ENCODE measurements at regions not wholly inside any gene's neighbourhood (a gene's known extent, or its start where the extent isn't known, plus 50 kb on each side); places are given as distances from the start of the nearest gene placed in this dataset.

DNA sequence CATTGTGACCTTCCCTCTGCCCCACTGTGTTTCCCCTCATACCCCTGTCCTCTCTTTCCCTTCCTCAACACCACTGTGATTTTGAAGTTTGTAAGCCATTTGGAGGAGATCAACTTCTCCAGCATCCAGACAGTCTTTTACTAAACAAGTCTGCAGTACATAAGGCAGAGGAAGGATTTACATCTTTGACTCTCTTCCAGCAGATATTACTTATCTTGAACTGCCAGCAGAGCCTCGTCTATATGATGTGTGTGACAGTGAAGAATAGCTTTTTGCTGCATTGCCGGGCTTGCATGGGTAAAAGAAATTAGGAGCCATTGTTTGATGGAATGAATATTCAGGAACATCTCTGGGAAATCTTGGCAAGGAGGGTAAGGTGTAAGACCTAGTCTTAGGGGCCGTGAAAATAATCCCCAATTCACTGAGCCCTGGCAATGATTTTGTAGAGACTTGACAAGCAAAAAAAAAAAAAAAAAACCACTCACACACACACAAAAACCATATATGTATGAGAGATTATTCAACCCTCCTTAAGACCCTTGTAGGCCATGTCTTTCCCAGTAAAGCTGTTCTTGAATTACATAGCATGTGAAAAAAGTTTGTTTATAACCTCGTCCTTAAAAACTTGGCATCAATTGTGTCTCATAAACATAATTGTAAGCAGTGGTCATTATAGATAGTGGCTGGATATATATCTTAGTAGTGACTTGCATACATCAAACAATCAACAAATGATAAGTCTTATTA lies 903.9 kb downstream of the CDH11 start:
- H3K4me3 ChIP-seq (ENCODE audit: low read length in 2 of 2): no peak overlapping the region
- H3K4me1 ChIP-seq (ENCODE audit: control insufficient read depth, insufficient read depth, low read length): no peaks in the 10 kb centered on the region
- H3K9me3 ChIP-seq (ENCODE audit: control insufficient read depth in 2 of 2, low read length in 2 of 2): no peaks in the 10 kb centered on the region
- no peaks in the 10 kb centered on the region for H3K27me3 ChIP-seq (ENCODE audit: control insufficient read depth in 1 of 2, insufficient read depth in 2 of 2, low read length in 2 of 2)
- no peak overlapping the region for H3K27ac ChIP-seq (ENCODE audit: low read length)
- no peak overlapping the region for H3K9ac ChIP-seq (ENCODE audit: low read length in 2 of 2)
- H3K36me3 ChIP-seq (ENCODE audit: control insufficient read depth in 2 of 2, insufficient read depth in 2 of 2, low read length in 2 of 2): no peaks in the 10 kb centered on the region

- H3K4me1 ChIP-seq (ENCODE audit: control insufficient read depth, insufficient read depth, low read length): no peaks in the 10 kb centered on the region
- H3K4me3 ChIP-seq (ENCODE audit: low read length in 2 of 2): no peak overlapping the region
- H3K9ac ChIP-seq (ENCODE audit: low read length in 2 of 2): no peak overlapping the region
- no peak overlapping the region for H3K27ac ChIP-seq (ENCODE audit: low read length)
- no peaks in the 10 kb centered on the region for H3K27me3 ChIP-seq (ENCODE audit: control insufficient read depth in 1 of 2, insufficient read depth in 2 of 2, low read length in 2 of 2)
- H3K9me3 ChIP-seq (ENCODE audit: control insufficient read depth in 2 of 2, low read length in 2 of 2): no peaks in the 10 kb centered on the region
- H3K36me3 ChIP-seq (ENCODE audit: control insufficient read depth in 2 of 2, insufficient read depth in 2 of 2, low read length in 2 of 2): no peaks in the 10 kb centered on the region
Measured at GRCh38 chr16:64215730-64216129, 906.1 kb downstream of the CDH11 start.

GRCh38 chr16:64211331-64211730 lies 910.5 kb downstream of the CDH11 start:
- no peak overlapping the region for H3K4me3 ChIP-seq (ENCODE audit: low read length in 2 of 2)
- H3K27ac ChIP-seq (ENCODE audit: low read length): no peak overlapping the region
- H3K4me1 ChIP-seq (ENCODE audit: control insufficient read depth, insufficient read depth, low read length): no peaks in the 10 kb centered on the region
- H3K27me3 ChIP-seq (ENCODE audit: control insufficient read depth in 1 of 2, insufficient read depth in 2 of 2, low read length in 2 of 2): no peaks in the 10 kb centered on the region
- no peak overlapping the region for H3K9ac ChIP-seq (ENCODE audit: low read length in 2 of 2)
- no peaks in the 10 kb centered on the region for H3K9me3 ChIP-seq (ENCODE audit: control insufficient read depth in 2 of 2, low read length in 2 of 2)
- H3K36me3 ChIP-seq (ENCODE audit: control insufficient read depth in 2 of 2, insufficient read depth in 2 of 2, low read length in 2 of 2): no peaks in the 10 kb centered on the region

GRCh38 chr16:64206862-64207261 lies 915.0 kb downstream of the CDH11 start:
- Histone ChIP-seq H3K36me3 (ENCODE audit: control insufficient read depth in 2 of 2, insufficient read depth in 2 of 2, low read length in 2 of 2) (no peaks in the 10 kb centered on the region), H3K9ac (ENCODE audit: low read length in 2 of 2) (no peak overlapping the region), H3K4me3 (ENCODE audit: low read length in 2 of 2) (no peak overlapping the region), H3K4me1 (ENCODE audit: control insufficient read depth, insufficient read depth, low read length) (no peaks in the 10 kb centered on the region), H3K27ac (ENCODE audit: low read length) (no peak overlapping the region), H3K9me3 (ENCODE audit: control insufficient read depth in 2 of 2, low read length in 2 of 2) (no peaks in the 10 kb centered on the region), H3K27me3 (ENCODE audit: control insufficient read depth in 1 of 2, insufficient read depth in 2 of 2, low read length in 2 of 2) (no peaks in the 10 kb centered on the region)

- no peaks in the 10 kb centered on the region for H3K36me3 ChIP-seq (ENCODE audit: control insufficient read depth in 2 of 2, insufficient read depth in 2 of 2, low read length in 2 of 2)
- H3K27ac ChIP-seq (ENCODE audit: low read length): no peak overlapping the region
- no peaks in the 10 kb centered on the region for H3K9me3 ChIP-seq (ENCODE audit: control insufficient read depth in 2 of 2, low read length in 2 of 2)
- no peaks in the 10 kb centered on the region for H3K4me1 ChIP-seq (ENCODE audit: control insufficient read depth, insufficient read depth, low read length)
- no peak overlapping the region for H3K9ac ChIP-seq (ENCODE audit: low read length in 2 of 2)
- no peak overlapping the region for H3K4me3 ChIP-seq (ENCODE audit: low read length in 2 of 2)
- no peaks in the 10 kb centered on the region for H3K27me3 ChIP-seq (ENCODE audit: control insufficient read depth in 1 of 2, insufficient read depth in 2 of 2, low read length in 2 of 2)
Measured at GRCh38 chr16:64203126-64203525, 918.7 kb downstream of the CDH11 start.

GRCh38 chr16:64202571-64202970 lies 919.3 kb downstream of the CDH11 start:
- H3K9ac ChIP-seq (ENCODE audit: low read length in 2 of 2): no peak overlapping the region
- no peak overlapping the region for H3K27ac ChIP-seq (ENCODE audit: low read length)
- no peaks in the 10 kb centered on the region for H3K9me3 ChIP-seq (ENCODE audit: control insufficient read depth in 2 of 2, low read length in 2 of 2)
- H3K36me3 ChIP-seq (ENCODE audit: control insufficient read depth in 2 of 2, insufficient read depth in 2 of 2, low read length in 2 of 2): no peaks in the 10 kb centered on the region
- no peaks in the 10 kb centered on the region for H3K27me3 ChIP-seq (ENCODE audit: control insufficient read depth in 1 of 2, insufficient read depth in 2 of 2, low read length in 2 of 2)
- H3K4me3 ChIP-seq (ENCODE audit: low read length in 2 of 2): no peak overlapping the region
- H3K4me1 ChIP-seq (ENCODE audit: control insufficient read depth, insufficient read depth, low read length): no peaks in the 10 kb centered on the region

DNA sequence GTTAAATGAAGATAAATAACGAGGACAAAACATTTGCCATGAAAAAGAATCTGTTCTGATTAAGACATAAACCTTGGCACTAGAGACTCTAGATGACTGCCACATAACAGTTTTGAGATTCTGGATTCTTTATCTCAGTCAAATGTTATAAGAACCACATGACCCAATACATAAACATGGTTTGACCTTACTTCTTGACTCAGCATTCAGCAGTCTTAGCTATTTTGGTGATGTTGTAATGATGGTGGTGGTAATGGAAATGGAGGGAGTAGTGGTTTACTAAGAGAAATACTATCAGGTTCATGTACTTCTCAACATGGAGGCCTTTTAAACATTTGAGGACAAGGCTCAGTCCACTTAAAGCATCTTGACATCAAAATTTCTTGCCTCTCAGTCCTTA lies 925.4 kb downstream of the CDH11 start:
- H3K27me3 ChIP-seq (ENCODE audit: control insufficient read depth in 1 of 2, insufficient read depth in 2 of 2, low read length in 2 of 2): no peaks in the 10 kb centered on the region
- no peak overlapping the region for H3K27ac ChIP-seq (ENCODE audit: low read length)
- H3K9me3 ChIP-seq (ENCODE audit: control insufficient read depth in 2 of 2, low read length in 2 of 2): no peaks in the 10 kb centered on the region
- H3K36me3 ChIP-seq (ENCODE audit: control insufficient read depth in 2 of 2, insufficient read depth in 2 of 2, low read length in 2 of 2): no peaks in the 10 kb centered on the region
- H3K4me3 ChIP-seq (ENCODE audit: low read length in 2 of 2): no peak overlapping the region
- H3K4me1 ChIP-seq (ENCODE audit: control insufficient read depth, insufficient read depth, low read length): no peaks in the 10 kb centered on the region
- no peak overlapping the region for H3K9ac ChIP-seq (ENCODE audit: low read length in 2 of 2)

- no peaks in the 10 kb centered on the region for H3K4me1 ChIP-seq (ENCODE audit: control insufficient read depth, insufficient read depth, low read length)
- no peaks in the 10 kb centered on the region for H3K27me3 ChIP-seq (ENCODE audit: control insufficient read depth in 1 of 2, insufficient read depth in 2 of 2, low read length in 2 of 2)
- H3K27ac ChIP-seq (ENCODE audit: low read length): no peak overlapping the region
- no peak overlapping the region for H3K9ac ChIP-seq (ENCODE audit: low read length in 2 of 2)
- no peak overlapping the region for H3K4me3 ChIP-seq (ENCODE audit: low read length in 2 of 2)
- H3K36me3 ChIP-seq (ENCODE audit: control insufficient read depth in 2 of 2, insufficient read depth in 2 of 2, low read length in 2 of 2): no peaks in the 10 kb centered on the region
- H3K9me3 ChIP-seq (ENCODE audit: control insufficient read depth in 2 of 2, low read length in 2 of 2): no peaks in the 10 kb centered on the region
Measured at GRCh38 chr16:64185954-64186353, 935.9 kb downstream of the CDH11 start.

DNA sequence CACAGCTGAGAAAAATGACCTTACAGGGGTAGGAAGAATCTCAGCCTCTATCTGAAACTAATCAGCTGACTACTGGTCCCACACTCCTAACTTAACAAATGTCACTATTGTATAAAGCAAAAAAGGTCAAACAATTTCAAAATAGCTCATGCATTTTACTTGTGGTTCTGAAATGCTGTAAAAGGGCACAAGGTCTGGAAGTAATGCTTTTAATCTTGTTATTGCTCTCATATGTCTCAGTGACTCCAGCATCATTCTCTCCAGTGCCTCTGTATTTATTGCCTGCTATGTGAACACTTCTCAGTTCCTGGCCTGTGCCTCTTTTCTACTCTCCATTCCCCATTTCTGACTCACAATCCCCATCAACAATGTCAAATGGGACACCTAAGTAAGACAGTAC lies 937.7 kb downstream of the CDH11 start:
- no peaks in the 10 kb centered on the region for H3K36me3 ChIP-seq (ENCODE audit: control insufficient read depth in 2 of 2, insufficient read depth in 2 of 2, low read length in 2 of 2)
- no peak overlapping the region for H3K27ac ChIP-seq (ENCODE audit: low read length)
- no peaks in the 10 kb centered on the region for H3K9me3 ChIP-seq (ENCODE audit: control insufficient read depth in 2 of 2, low read length in 2 of 2)
- H3K27me3 ChIP-seq (ENCODE audit: control insufficient read depth in 1 of 2, insufficient read depth in 2 of 2, low read length in 2 of 2): no peaks in the 10 kb centered on the region
- H3K9ac ChIP-seq (ENCODE audit: low read length in 2 of 2): no peak overlapping the region
- no peaks in the 10 kb centered on the region for H3K4me1 ChIP-seq (ENCODE audit: control insufficient read depth, insufficient read depth, low read length)
- no peak overlapping the region for H3K4me3 ChIP-seq (ENCODE audit: low read length in 2 of 2)

DNA sequence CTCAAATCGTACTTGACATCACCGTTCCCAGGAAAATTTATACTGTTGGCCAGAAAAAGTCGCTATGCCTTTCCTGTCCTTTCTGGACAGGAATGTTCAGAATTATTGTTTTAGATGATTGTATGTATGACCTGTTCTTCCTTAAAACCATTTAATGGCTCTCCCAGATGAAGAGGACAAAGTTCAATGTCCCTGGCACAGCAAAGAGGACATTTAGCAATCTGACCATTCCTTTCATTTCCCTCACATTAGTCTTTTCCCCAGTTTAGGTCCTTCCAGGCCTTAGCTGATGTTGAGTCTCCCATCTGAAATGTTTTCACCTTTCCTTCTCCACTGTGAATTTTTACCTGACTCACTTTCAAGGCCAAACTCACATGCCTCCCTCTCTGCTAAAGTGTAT lies 938.9 kb downstream of the CDH11 start:
- H3K27me3 ChIP-seq (ENCODE audit: control insufficient read depth in 1 of 2, insufficient read depth in 2 of 2, low read length in 2 of 2): no peaks in the 10 kb centered on the region
- H3K9me3 ChIP-seq (ENCODE audit: control insufficient read depth in 2 of 2, low read length in 2 of 2): peaks cover 0 to 6% of the 10 kb centered on the region in 2 donors
- H3K27ac ChIP-seq (ENCODE audit: low read length): no peak overlapping the region
- no peak overlapping the region for H3K9ac ChIP-seq (ENCODE audit: low read length in 2 of 2)
- no peaks in the 10 kb centered on the region for H3K36me3 ChIP-seq (ENCODE audit: control insufficient read depth in 2 of 2, insufficient read depth in 2 of 2, low read length in 2 of 2)
- no peaks in the 10 kb centered on the region for H3K4me1 ChIP-seq (ENCODE audit: control insufficient read depth, insufficient read depth, low read length)
- H3K4me3 ChIP-seq (ENCODE audit: low read length in 2 of 2): no peak overlapping the region

- Histone ChIP-seq H3K27ac (ENCODE audit: low read length) (no peak overlapping the region), H3K27me3 (ENCODE audit: control insufficient read depth in 1 of 2, insufficient read depth in 2 of 2, low read length in 2 of 2) (no peaks in the 10 kb centered on the region), H3K9me3 (ENCODE audit: control insufficient read depth in 2 of 2, low read length in 2 of 2) (peaks cover 0 to 6% of the 10 kb centered on the region in 2 donors), H3K4me3 (ENCODE audit: low read length in 2 of 2) (no peak overlapping the region), H3K36me3 (ENCODE audit: control insufficient read depth in 2 of 2, insufficient read depth in 2 of 2, low read length in 2 of 2) (no peaks in the 10 kb centered on the region), H3K9ac (ENCODE audit: low read length in 2 of 2) (no peak overlapping the region), H3K4me1 (ENCODE audit: control insufficient read depth, insufficient read depth, low read length) (no peaks in the 10 kb centered on the region)
Measured at GRCh38 chr16:64181271-64181925, 940.5 kb downstream of the CDH11 start.

All from stomach smooth muscle (tissue), 2 donors.